GM19452 (cell line): ENCODE measurements at regions not wholly inside any gene's neighbourhood (a gene's known extent, or its start where the extent isn't known, plus 50 kb on each side); places are given as distances from the start of the nearest gene placed in this dataset.

Experiments used
- ATAC-seq: cut with Tn5 transposase; IDR thresholded peaks from one replicate; pipeline ENCODE4 v1.9.1; 2021; ENCODE audit not compliant: unreplicated experiment

DNA sequence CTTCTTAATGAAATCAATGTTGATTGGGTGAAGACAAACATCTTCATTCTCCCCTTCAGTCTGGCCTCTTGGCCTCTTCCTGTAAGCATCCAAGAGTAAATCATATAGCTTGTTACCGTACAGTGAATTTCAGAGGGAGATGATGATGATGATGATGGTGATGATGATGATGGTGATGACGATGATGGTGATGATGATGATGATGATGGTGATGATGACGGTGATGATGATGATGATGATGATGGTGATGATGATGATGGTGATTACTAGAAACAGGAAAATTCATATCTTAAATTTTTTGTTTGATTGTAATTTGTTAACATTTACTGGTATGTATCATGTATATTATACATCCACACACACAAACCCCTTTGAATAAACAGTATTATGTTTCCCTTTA is 256.1 kb upstream of the PLSCR5 start:
- ATAC-seq = no peak

DNA sequence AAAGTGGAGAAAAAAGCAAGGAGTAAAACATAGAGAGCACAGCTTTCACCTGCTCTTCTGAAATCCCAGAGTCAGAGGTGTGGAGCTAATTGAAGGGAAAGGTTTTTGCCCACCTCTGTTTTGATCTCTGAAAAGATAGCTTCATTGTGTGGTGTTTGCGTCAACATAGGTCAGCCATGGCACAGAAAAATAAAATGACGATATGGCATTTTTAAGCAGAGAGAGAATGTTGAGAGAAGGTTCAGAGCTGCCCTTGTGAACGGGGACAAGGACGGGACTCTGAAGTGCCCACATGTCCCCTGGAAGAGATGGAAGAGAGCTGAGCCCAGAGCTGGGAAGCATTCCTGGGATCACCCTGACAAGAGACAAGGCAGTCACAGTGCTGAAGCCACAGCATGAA is 249.4 kb upstream of the PLSCR5 start:
- no peak for ATAC-seq

DNA sequence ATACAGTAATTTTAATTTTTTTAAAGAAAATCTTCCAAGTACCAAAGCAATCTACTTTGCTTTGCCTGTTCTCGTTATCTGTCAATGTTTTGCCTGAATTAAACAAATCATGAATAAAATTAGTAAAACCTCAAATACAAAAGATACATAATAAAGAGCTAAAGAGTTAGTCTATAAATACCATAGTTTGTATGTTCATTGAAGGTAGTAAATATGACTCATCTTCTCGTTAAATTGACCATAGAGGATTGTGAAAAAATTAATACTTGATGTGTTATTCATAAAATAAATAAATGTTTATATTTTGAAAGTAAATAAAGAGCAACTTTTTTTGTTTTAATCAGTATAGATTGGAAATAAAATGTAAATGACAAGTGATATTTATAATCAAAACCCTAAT is 246.5 kb upstream of the PLSCR5 start:
- no peak for ATAC-seq

DNA sequence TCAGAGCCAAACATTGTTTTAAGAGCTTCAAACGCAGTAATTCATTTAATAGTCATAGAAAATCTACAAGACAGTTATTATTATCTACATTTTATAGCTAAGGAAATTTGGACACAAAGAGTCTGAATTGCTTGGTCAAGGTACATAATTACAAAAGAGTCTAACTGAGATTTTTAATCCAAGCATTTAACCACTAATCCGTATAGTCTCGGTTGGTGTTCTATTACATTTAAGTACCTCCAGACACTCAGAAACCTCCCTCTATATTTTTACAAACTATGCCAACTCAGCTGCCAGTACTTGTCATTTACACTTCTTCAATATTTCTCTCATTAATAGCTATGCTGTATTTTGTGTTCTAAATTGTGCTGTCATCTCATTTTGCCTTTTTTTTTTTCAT is 240.2 kb upstream of the PLSCR5 start:
- ATAC-seq = no peak

DNA sequence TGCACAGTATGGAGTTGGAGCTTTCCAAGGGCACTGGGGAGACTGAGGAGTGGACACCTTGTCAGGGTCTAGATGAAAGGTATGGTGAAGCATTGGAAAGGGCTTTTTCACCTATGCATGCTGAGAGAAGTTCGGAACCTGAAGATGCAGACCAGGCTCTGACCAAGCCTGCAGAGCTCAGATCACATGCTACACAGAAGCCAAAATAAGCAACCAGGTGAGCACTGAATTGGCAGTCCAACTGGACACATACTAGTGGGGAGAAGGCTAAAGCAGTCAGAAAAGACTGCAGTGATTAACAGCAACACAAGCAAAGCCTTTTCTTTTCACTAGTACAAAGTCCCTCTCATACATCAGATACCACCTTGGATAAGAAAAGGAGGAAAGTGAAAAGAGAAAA is 238.3 kb upstream of the PLSCR5 start:
- no peak for ATAC-seq

- ATAC-seq = no peak
These were observed 234.7 kb upstream of the PLSCR5 start for GRCh38 chr3:146839727-146840375.

DNA sequence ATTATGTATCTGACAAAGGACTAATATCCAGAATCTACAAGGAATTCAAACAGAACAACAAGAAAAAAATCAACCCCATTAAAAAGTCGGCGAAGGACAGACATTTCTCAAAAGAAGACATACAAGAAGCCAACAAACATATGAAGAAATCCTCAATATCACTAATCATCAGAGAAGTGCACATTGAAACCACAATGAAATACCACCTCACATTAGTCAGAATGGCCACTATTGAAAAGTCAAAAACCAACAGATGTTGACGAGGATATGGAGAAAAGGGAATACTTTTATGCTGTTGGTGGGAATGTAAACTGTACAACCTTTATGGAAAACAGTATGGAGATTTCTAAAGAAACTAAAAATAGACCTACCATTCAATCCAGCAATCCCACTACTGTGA is 233.1 kb upstream of the PLSCR5 start:
- ATAC-seq = no peak

GRCh38 chr3:146834917-146835316 is 229.8 kb upstream of the PLSCR5 start:
- ATAC-seq = no peak

DNA sequence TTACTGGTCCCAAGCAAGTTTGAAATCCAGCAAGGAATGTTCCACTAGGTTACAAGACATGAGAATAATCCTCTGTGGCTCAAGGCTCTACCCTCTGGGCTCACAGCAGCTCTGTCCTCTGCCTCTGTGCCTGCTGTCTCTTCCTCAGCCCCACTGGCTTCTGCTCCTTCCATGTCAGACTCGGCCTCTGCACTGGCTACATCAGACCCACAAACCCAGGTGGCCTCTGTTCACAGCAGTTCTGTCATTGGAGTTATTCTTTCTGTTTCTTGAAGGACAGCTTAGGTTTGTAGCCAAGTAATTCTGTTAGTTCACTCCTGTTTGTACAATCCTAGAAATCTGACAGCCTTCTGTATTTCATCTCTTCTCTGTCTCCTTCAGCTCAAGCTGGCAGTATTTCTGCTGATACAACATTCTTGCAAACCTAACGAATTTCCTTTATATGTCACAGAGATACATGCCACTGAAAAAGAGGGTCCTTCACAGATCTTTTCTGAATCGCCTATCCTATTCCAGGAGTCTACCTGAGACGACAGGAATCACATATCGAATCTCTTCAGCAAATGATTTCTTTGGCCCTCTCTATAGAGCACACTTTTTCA is 227.8 kb upstream of the PLSCR5 start:
- ATAC-seq = no peak

DNA sequence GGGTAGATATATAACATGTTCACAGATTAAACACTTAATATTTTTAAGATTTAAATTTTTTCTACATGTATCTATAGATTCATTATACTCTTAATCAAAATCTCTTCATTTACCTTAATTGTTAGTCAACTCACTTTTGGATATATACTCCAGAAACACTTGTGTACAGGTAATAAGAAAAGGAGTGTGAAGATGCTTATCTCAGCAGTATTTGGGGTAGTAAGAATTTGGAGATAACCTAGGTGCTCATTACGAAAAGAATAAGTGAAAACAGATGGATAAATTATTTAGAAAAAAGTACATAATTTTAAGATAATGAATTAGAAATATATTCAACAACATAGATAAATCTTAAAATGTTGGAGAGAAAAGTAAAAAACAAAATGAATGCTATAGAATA is 226.5 kb upstream of the PLSCR5 start:
- no peak for ATAC-seq

GRCh38 chr3:146830231-146830630 is 225.1 kb upstream of the PLSCR5 start:
- ATAC-seq = no peak

DNA sequence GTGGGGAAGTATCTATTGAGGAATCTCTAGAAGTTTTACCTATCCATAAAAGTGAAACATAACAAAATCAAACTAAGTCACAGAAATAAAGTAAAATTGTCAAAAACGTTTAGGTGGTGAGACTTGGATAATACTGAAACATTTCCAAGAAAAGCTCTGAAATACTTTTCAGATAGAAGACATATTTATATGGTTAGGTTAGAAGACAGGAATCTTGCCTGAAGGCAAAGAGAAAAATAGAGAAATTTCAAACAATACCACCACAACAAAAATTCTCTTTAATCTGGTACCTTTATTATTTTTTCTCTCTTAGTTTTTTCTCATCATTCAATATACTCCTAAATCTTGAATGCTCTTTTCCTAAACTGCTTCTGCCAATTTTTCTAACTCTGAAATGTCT is 222.7 kb upstream of the PLSCR5 start:
- ATAC-seq = no peak

- ATAC-seq = no peak
These were observed 218.5 kb upstream of the PLSCR5 start for GRCh38 chr3:146823622-146824021.

GRCh38 chr3:146818866-146819265 is 213.7 kb upstream of the PLSCR5 start:
- no peak for ATAC-seq

DNA sequence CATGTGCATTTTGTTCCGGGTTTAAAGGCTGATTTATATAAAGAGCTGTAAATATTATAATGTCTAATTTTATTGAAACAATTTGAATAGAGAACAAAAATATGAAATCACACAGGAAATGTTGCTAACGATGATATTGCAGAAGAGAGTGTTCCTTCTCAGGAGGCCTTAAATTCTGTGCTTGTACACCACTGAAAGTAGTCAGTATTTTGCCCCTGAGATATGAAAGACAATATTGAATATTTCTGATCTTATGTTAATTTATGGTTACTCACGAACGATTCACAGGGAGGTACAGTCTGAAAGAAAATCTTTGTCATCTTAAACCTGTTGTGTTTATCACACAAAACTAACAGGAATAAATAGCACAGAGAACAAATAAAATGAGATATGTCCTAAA is 213.2 kb upstream of the PLSCR5 start:
- ATAC-seq = no peak

DNA sequence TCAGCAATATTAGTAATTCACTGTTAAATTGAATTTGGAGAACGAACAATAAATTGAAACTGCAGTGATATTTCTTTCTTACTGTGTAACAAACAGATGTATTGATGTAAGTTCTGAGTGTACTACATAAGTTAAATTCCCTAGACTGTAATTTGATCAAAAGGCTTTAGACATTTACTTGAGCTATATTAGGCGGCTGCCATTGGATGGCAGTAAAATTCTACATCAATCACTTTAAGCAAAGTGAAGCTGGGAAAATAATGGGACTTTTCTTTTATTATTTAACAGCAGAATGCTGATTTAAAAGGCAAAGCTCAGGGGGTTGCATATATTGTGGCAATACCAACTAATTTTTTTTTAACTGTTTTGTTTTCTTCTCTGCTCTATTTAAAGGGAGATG is 212.6 kb upstream of the PLSCR5 start:
- no peak for ATAC-seq

- no peak for ATAC-seq
These were observed 209.6 kb upstream of the PLSCR5 start for GRCh38 chr3:146814601-146815315.

DNA sequence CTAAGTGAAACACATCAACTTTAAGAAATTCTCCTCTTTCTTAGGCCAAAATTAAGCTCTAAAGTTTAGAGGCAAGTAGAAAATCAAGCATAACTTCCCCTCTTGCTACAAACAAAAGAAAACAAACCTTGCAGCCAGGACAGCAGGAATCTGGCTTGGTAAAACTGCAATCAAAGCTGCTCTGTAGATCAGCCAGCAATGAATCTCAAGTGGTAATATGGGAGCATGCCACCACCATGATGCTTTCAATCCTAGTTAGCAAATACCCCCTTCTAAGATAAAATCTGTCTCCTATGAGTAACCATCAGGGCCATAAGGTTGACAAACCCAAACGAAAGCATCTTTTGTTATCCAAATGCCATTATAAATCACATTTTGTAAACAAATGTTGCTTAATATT is 208.3 kb upstream of the PLSCR5 start:
- ATAC-seq = no peak

DNA sequence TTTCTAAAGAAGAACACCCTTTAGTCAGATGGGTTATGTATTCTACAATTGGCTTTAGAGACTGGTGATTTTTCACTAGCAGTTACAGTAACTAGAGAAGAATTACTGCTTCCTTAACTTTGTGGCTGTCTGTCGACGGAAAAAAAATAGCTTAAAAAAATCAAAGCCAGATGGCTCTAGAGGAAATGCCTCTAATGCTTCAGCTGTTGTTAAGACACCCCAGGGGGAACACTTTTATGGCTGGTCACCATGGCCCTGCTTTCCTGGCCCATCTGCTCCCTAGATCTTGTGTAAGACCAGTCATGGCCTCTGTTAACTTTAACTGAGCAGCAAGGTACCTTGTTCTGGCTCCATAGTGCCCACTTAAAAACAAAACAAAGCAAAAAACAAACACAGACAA is 198.6 kb upstream of the PLSCR5 start:
- no peak for ATAC-seq

GRCh38 chr3:146801492-146801891 is 196.3 kb upstream of the PLSCR5 start:
- no peak for ATAC-seq

- no peak for ATAC-seq
These were observed 195.3 kb upstream of the PLSCR5 start for GRCh38 chr3:146800484-146800883.

GRCh38 chr3:146796078-146796477 is 190.9 kb upstream of the PLSCR5 start:
- ATAC-seq = no peak

- no peak for ATAC-seq
These were observed 178.3 kb upstream of the PLSCR5 start for GRCh38 chr3:146783446-146783845.
